Type B pancreatic cell (in vitro differentiated cells): ENCODE measurements at regions not wholly inside any gene's neighbourhood (a gene's known extent, or its start where the extent isn't known, plus 50 kb on each side); places are given as distances from the start of the nearest gene placed in this dataset.

Source experiments
- DNase-seq: peaks from one replicate; pipeline ENCODE4 v3.0.0; 2021; ENCODE audit warnings: mixed read lengths; ENCODE audit not compliant: unreplicated experiment; ENCODE audit errors: extremely low spot score
- H3K27ac Mint-ChIP-seq: 2 replicates; pipeline ENCODE4 v1.8.0; 2021; ENCODE audit warnings: mild to moderate bottlenecking, mixed read lengths
- H3K27me3 Mint-ChIP-seq: 2 replicates; pipeline ENCODE4 v1.8.0; 2021; ENCODE audit warnings: mixed read lengths
- H3K36me3 Mint-ChIP-seq: 2 replicates; pipeline ENCODE4 v1.8.0; 2021; ENCODE audit warnings: mixed read lengths
- H3K4me1 Mint-ChIP-seq: one replicate; pipeline ENCODE4 v1.8.0; 2021; ENCODE audit warnings: mixed read lengths; ENCODE audit not compliant: unreplicated experiment
- H3K4me3 Mint-ChIP-seq: 2 replicates; pipeline ENCODE4 v1.8.0; 2021; ENCODE audit warnings: mild to moderate bottlenecking, mixed read lengths
- H3K9me3 Mint-ChIP-seq: 2 replicates; pipeline ENCODE4 v1.8.0; 2021; ENCODE audit warnings: mixed read lengths
- TF ChIP-seq, protein P1 (sequence below): fragments of 200-600 bp; sonication (generic); conservative IDR thresholded peaks from 2 replicates; pipeline ENCODE4 v1.5.0; 2021; ENCODE audit warnings: antibody characterized with exemption, mild to moderate bottlenecking

DNA sequence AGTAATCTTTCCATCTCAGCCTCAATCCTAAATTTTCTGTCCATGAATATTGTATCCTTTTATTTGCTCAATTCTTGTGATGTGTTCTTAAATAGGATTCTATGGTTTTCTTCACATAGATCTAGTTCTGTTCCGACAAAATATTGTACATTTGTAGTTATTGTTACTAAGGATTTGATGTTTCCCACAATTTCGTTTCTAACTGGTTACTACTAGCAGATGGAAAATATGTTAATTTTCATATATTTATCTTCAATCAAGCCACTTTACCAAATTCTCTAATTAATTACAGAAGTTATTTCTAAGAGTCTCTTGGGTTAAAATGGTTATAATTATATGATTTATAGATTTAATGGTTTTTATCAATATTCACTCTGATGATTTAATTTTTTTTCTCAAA is 60.3 kb downstream of the SEC61B start:
- no peaks in the 10 kb centered on the region for H3K27me3 Mint-ChIP-seq
- H3K4me1 Mint-ChIP-seq, result no peaks in the 10 kb centered on the region
- no peaks in the 10 kb centered on the region for H3K9me3 Mint-ChIP-seq
- no peak overlapping the region for H3K27ac Mint-ChIP-seq
- H3K36me3 Mint-ChIP-seq, result no peaks in the 10 kb centered on the region
- TF ChIP-seq, protein P1, sequence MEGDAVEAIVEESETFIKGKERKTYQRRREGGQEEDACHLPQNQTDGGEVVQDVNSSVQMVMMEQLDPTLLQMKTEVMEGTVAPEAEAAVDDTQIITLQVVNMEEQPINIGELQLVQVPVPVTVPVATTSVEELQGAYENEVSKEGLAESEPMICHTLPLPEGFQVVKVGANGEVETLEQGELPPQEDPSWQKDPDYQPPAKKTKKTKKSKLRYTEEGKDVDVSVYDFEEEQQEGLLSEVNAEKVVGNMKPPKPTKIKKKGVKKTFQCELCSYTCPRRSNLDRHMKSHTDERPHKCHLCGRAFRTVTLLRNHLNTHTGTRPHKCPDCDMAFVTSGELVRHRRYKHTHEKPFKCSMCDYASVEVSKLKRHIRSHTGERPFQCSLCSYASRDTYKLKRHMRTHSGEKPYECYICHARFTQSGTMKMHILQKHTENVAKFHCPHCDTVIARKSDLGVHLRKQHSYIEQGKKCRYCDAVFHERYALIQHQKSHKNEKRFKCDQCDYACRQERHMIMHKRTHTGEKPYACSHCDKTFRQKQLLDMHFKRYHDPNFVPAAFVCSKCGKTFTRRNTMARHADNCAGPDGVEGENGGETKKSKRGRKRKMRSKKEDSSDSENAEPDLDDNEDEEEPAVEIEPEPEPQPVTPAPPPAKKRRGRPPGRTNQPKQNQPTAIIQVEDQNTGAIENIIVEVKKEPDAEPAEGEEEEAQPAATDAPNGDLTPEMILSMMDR, result no peak
- DNase-seq, result no peak
- no peak overlapping the region for H3K4me3 Mint-ChIP-seq

DNA sequence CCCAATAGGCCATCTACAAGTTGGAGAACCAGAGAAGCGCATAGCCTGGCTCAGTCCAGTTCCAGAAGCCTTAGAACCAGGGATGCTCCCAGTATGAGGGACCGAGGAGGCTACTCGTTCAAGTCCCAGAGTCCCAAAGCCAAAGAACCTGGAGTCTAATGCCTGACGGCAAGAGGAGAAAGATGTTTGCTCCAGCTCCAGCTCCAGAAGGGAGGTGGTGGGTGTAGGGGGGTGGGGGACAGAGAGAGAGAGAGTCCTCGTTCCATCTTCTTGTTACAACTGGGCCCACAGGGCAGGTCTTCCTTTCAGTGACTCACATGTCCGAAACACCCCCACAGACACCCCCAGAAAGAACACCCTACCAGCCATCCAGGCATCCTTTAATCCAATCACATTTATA is 63.9 kb downstream of the SEC61B start:
- TF ChIP-seq, protein P1, result no peak
- no peaks in the 10 kb centered on the region for H3K27me3 Mint-ChIP-seq

DNA sequence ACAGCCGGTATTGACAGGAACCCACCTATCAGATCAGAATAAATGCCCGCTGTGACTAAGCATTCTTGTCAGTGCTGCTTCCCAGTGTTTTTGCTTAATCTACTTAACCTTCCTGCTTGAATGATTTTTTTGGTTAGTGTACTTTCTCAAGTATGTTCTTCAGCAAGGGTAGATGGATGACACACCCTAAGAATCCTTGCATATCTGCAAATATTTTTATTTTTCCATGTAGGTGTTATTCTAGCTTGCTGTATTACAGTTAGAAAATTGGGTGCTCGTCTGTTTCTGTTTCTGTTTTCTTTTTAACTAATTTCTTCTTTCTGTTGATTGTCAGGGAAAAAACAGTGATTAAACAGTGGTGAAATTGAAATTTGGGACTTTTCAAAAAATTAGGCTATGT is 64.5 kb downstream of the SEC61B start:
- H3K27ac Mint-ChIP-seq, result no peak overlapping the region
- no peak overlapping the region for H3K4me3 Mint-ChIP-seq
- TF ChIP-seq, protein P1, result no peak
- no peak for DNase-seq
- H3K9me3 Mint-ChIP-seq, result no peaks in the 10 kb centered on the region
- no peaks in the 10 kb centered on the region for H3K27me3 Mint-ChIP-seq
- no peaks in the 10 kb centered on the region for H3K36me3 Mint-ChIP-seq
- H3K4me1 Mint-ChIP-seq, result no peaks in the 10 kb centered on the region

More for the DNA sequence above, 63.9 kb downstream of the SEC61B start:
- Mint-ChIP-seq H3K27ac (no peak overlapping the region), H3K9me3 (no peaks in the 10 kb centered on the region), H3K4me3 (no peak overlapping the region), H3K4me1 (no peaks in the 10 kb centered on the region), H3K36me3 (no peaks in the 10 kb centered on the region)
- no peak for DNase-seq

DNA sequence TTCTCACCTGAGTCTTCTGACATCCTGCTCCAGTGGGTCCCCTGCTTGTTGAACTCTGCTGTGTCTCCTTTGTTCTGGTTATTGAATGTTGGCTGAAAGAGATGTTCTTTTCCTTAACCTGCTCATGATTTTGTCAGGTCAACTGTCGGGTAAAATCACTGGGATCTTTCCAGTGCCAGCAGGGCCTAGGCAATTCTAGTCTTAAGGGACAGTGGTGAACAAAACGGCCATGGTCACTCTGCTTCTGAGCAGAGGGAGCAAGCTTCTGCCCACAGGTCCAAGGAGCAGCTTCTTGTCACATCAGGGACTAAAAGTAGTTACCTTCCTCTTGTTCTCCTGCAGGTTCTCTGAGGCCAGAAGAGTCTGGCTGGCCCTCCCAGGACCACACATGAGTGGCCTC is 65.6 kb downstream of the SEC61B start:
- Mint-ChIP-seq H3K4me3 (no peak overlapping the region), H3K27me3 (no peaks in the 10 kb centered on the region), H3K4me1 (no peaks in the 10 kb centered on the region), H3K27ac (no peak overlapping the region), H3K36me3 (no peaks in the 10 kb centered on the region), H3K9me3 (no peaks in the 10 kb centered on the region)
- TF ChIP-seq, protein P1, result no peak
- no peak for DNase-seq

DNA sequence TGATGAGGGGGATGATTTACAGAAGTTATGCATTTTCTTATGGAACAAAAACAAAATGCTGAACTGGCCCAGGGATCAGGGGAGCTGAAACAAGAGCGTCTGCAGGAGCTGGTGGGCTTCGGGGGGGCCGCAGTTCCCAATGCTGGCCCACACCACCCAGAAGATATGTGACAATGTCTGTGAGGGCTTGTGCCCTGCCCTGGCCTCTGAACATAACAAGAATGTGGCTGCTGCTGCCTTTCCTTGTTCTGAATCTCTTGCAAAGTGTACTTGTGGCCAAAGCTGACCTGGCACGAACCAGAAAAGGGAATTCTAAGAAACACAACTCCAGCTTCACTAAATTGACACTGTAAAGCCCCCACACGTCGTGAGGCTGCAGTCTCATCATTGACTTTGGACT is 66.7 kb downstream of the SEC61B start:
- Mint-ChIP-seq H3K9me3 (no peaks in the 10 kb centered on the region), H3K4me1 (no peaks in the 10 kb centered on the region)

More for the DNA sequence above, 66.7 kb downstream of the SEC61B start:
- H3K27ac Mint-ChIP-seq, result no peak overlapping the region
- no peaks in the 10 kb centered on the region for H3K36me3 Mint-ChIP-seq
- no peak for DNase-seq
- no peak overlapping the region for H3K4me3 Mint-ChIP-seq
- TF ChIP-seq, protein P1, result no peak
- no peaks in the 10 kb centered on the region for H3K27me3 Mint-ChIP-seq
